WI38 (cell line): ENCODE measurements at regions not wholly inside any gene's neighbourhood (a gene's known extent, or its start where the extent isn't known, plus 50 kb on each side); places are given as distances from the start of the nearest gene placed in this dataset.

Source experiments
- H3K4me3 ChIP-seq: 2 replicates; pipeline ENCODE4 v1.5.1; 2011; ENCODE audit warnings: low read depth, mild to moderate bottlenecking, control low read depth, low read length
- CTCF ChIP-seq: IDR thresholded peaks from 2 replicates; pipeline ENCODE4 v1.5.1; 2012; ENCODE audit warnings: low read depth, mild to moderate bottlenecking, control low read depth, low read length

- TF ChIP-seq CTCF, result no peak
Measured at GRCh38 chr13:107231944-107232343, 664.0 kb upstream of the ARGLU1 start.

GRCh38 chr13:107223867-107224266 lies 655.9 kb upstream of the ARGLU1 start:
- no peak for TF ChIP-seq CTCF
- no peak overlapping the region for H3K4me3 ChIP-seq

More at GRCh38 chr13:107231944-107232343, 664.0 kb upstream of the ARGLU1 start:
- H3K4me3 ChIP-seq, result no peak overlapping the region

- no peak for TF ChIP-seq CTCF
- no peak overlapping the region for H3K4me3 ChIP-seq
Measured at GRCh38 chr13:107222597-107222996, 654.7 kb upstream of the ARGLU1 start.

- TF ChIP-seq CTCF, result no peak
- H3K4me3 ChIP-seq, result no peak overlapping the region
Measured at GRCh38 chr13:107220245-107220644, 652.3 kb upstream of the ARGLU1 start.

GRCh38 chr13:107217251-107217650 lies 649.3 kb upstream of the ARGLU1 start:
- H3K4me3 ChIP-seq, result no peak overlapping the region
- no peak for TF ChIP-seq CTCF

- no peak overlapping the region for H3K4me3 ChIP-seq
- TF ChIP-seq CTCF, result no peak
Measured at GRCh38 chr13:107216046-107216755, 648.3 kb upstream of the ARGLU1 start.

- H3K4me3 ChIP-seq, result no peak overlapping the region
- peak; percentile 95 for TF ChIP-seq CTCF
Measured at GRCh38 chr13:107211073-107211472, 643.1 kb upstream of the ARGLU1 start.
